Muscle of leg (tissue), 3 donors: ENCODE measurements at regions not wholly inside any gene's neighbourhood (a gene's known extent, or its start where the extent isn't known, plus 50 kb on each side); places are given as distances from the start of the nearest gene placed in this dataset.

Experiments used
- DNase-seq: peaks from one replicate; pipeline ENCODE4 v3.0.0; 2013
- H3K27ac ChIP-seq: one replicate; pipeline ENCODE4 v1.5.1; 2013; ENCODE audit warnings: mild to moderate bottlenecking, low read length, control low read depth
- H3K27me3 ChIP-seq: one replicate; pipeline ENCODE4 v1.6.1; 2013; ENCODE audit warnings: low read length; ENCODE audit not compliant: control insufficient read depth, insufficient read depth
- H3K36me3 ChIP-seq: one replicate; pipeline ENCODE4 v1.6.1; 2013; ENCODE audit warnings: low read length; ENCODE audit not compliant: control insufficient read depth, insufficient read depth
- H3K4me1 ChIP-seq: one replicate; pipeline ENCODE4 v1.6.1; 2013; ENCODE audit warnings: low read length; ENCODE audit not compliant: control insufficient read depth, insufficient read depth
- H3K4me3 ChIP-seq: one replicate; pipeline ENCODE4 v1.5.1; 2013; ENCODE audit warnings: low read length, control low read depth
- H3K9me3 ChIP-seq: replicated peaks from 2 replicates; pipeline ENCODE4 v1.6.1; 2013; ENCODE audit warnings: low read depth, low read length; ENCODE audit not compliant: control insufficient read depth
- WGBS: methylation state at CpG from one replicate; pipeline ENCODE4 v1.1.5; 2013; ENCODE audit warnings: missing lambda C conversion rate; ENCODE audit not compliant: insufficient coverage; 5-methylcytosine and 5-hydroxymethylcytosine counted together

GRCh38 chr1:38787041-38787440 is 72.5 kb downstream of the RRAGC start:
- Histone ChIP-seq H3K36me3 (no peaks in the 10 kb centered on the region), H3K27me3 (peaks cover 39% of the 10 kb centered on the region)
- WGBS: 67% methylated on average over 1 of the region's 3 CpGs

DNA sequence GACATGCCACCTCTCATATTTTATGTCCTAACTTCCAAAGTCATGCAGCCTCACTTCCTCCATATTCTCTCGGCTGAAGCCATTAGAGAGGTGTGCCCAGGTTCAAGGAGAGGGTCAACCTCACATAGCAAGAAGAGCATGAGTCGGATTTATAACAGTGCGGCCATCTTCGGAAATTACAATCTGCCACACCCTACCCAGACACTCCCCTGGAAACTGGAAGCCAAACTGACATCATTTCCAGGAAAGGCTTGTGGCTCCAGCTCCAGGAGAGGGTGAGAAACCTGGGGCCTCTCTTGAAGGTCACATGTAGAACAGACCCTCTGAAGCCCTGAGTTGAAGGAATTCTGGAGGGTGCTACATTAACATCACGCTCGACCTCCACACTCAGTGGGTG is 73.5 kb downstream of the RRAGC start:
- no peak for DNase-seq
- Histone ChIP-seq H3K36me3 (no peaks in the 10 kb centered on the region), H3K27me3 (peaks cover 45% of the 10 kb centered on the region), H3K9me3 (no peaks in the 10 kb centered on the region), H3K27ac (no peak overlapping the region), H3K4me3 (no peak overlapping the region), H3K4me1 (peaks cover 8% of the 10 kb centered on the region)
- WGBS: 80% methylated on average over 3 of the region's 6 CpGs

More at GRCh38 chr1:38787041-38787440, 72.5 kb downstream of the RRAGC start:
- no peaks in the 10 kb centered on the region for H3K9me3 ChIP-seq
- no peak overlapping the region for H3K4me3 ChIP-seq
- DNase-seq: no peak
- H3K4me1 ChIP-seq: peaks cover 8% of the 10 kb centered on the region
- H3K27ac ChIP-seq: no peak overlapping the region

GRCh38 chr1:38785285-38786039 is 74.1 kb downstream of the RRAGC start:
- Histone ChIP-seq H3K36me3 (no peaks in the 10 kb centered on the region), H3K4me3 (no peak overlapping the region), H3K4me1 (peaks cover 8% of the 10 kb centered on the region), H3K9me3 (no peaks in the 10 kb centered on the region), H3K27me3 (peaks cover 45% of the 10 kb centered on the region), H3K27ac (no peak overlapping the region)
- WGBS: 0% methylated on average over 1 of the region's 4 CpGs
- DNase-seq: no peak

DNA sequence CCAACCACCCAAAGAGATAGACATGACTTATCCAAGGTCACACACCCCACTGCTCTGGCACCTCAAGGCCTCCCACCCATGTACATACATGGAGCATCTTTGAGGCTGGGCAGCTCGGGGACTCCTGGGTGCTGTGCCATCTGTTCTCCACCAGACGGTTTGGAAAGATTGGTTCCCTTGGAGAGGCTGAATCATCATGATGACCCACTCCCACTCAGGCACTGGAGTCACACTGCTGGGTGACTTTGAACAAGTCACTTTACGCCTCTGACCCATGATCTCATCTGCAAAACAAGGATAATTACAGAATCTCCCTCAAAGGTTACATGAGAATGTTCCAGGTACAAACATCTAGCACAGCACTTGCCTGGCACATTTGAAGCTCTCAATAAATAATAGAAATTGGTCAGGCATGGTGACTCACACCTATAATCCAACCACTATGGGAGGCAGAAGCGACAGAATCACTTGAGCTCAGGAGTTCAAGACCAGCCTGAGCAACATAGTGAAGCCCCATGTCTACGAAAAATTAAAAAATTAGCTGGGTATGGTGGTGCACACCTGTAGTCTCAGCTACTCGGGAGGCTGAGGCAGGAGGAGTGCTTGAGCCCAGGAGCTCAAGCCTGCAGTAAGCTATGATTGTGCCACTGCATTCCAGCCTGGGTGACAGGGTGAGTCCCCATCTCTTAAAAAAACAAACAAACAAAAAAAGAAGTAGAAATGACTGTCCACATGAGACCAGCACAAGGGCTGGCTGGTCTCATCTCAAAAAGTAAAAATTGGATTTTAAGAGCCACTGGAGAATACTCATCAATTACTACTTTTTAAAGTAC is 74.9 kb downstream of the RRAGC start:
- H3K27ac ChIP-seq: no peak overlapping the region
- H3K9me3 ChIP-seq: no peaks in the 10 kb centered on the region
- H3K4me1 ChIP-seq: peaks cover 7% of the 10 kb centered on the region
- no peaks in the 10 kb centered on the region for H3K36me3 ChIP-seq
- DNase-seq: no peak
- 85% methylated on average over 4 of the region's 6 CpGs for WGBS
- peaks cover 47% of the 10 kb centered on the region for H3K27me3 ChIP-seq
- H3K4me3 ChIP-seq: no peak overlapping the region

- Histone ChIP-seq H3K36me3 (no peaks in the 10 kb centered on the region), H3K27me3 (peaks cover 44% of the 10 kb centered on the region), H3K9me3 (no peaks in the 10 kb centered on the region), H3K27ac (no peak overlapping the region), H3K4me3 (no peak overlapping the region), H3K4me1 (peaks cover 4% of the 10 kb centered on the region)
- DNase-seq: no peak
- 33% methylated on average over 20 of the region's 34 CpGs for WGBS
Observed at GRCh38 chr1:38783640-38784229, 75.8 kb downstream of the RRAGC start.

GRCh38 chr1:38781872-38782617 is 77.5 kb downstream of the RRAGC start:
- Histone ChIP-seq H3K9me3 (no peaks in the 10 kb centered on the region), H3K27me3 (peaks cover 40% of the 10 kb centered on the region)
- WGBS: 47% methylated on average over 3 of the region's 4 CpGs

DNA sequence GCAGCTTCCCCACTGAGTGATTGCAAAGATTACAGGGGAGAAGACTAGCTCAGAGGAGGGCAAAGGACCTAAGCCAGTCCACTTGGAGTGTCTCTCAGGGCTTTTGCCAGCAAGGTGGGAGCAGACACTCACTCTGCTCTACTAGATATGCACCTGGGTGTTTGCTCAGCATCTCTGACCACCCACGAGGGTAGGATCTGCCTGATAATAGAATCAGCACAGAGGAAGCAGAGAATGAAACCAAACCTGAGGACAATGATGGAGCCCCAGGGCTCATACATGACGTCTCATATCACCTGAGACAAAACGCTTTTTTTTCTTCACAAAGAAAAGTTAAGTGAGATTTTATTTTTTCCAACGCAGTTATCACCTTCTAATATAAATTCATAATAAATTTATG is 79.4 kb downstream of the RRAGC start:
- Histone ChIP-seq H3K4me1 (peaks cover 4% of the 10 kb centered on the region), H3K27ac (no peak overlapping the region), H3K27me3 (peaks cover 32% of the 10 kb centered on the region), H3K9me3 (no peaks in the 10 kb centered on the region), H3K36me3 (no peaks in the 10 kb centered on the region), H3K4me3 (no peak overlapping the region)
- no CpG with 5 or more reads among the region's 4 CpGs for WGBS
- no peak for DNase-seq

More at GRCh38 chr1:38781872-38782617, 77.5 kb downstream of the RRAGC start:
- no peak overlapping the region for H3K4me3 ChIP-seq
- peaks cover 4% of the 10 kb centered on the region for H3K4me1 ChIP-seq
- no peaks in the 10 kb centered on the region for H3K36me3 ChIP-seq
- no peak overlapping the region for H3K27ac ChIP-seq
- DNase-seq: no peak

GRCh38 chr1:38779491-38779890 is 80.1 kb downstream of the RRAGC start:
- Histone ChIP-seq H3K27me3 (peaks cover 27% of the 10 kb centered on the region), H3K4me3 (no peak overlapping the region)
- WGBS: 75% methylated on average over 2 of the region's 5 CpGs

DNA sequence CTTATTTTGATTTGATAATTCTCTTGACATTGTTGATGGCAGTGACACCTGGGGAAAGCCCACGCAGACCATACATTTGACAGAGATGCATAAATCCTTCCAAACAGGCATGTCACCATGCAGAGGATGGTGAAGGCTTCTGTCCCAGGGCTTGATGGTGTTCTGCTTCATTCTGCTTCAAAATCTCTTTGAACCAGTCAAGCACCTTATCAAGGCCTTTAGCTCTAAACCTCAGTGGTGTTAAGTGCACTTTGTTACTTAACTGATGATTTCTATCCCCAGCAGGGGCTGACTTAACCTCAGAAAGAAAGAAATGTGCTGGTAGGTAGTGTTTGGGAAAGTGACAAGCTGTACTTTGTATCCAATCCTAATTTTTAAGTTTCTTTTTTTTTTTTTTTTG is 81.1 kb downstream of the RRAGC start:
- Histone ChIP-seq H3K27me3 (peaks cover 17% of the 10 kb centered on the region), H3K4me3 (no peak overlapping the region), H3K9me3 (no peaks in the 10 kb centered on the region), H3K27ac (no peak overlapping the region), H3K4me1 (no peaks in the 10 kb centered on the region), H3K36me3 (no peaks in the 10 kb centered on the region)
- DNase-seq: no peak
- no CpG with 5 or more reads among the region's 1 CpG for WGBS

More at GRCh38 chr1:38779491-38779890, 80.1 kb downstream of the RRAGC start:
- Histone ChIP-seq H3K9me3 (no peaks in the 10 kb centered on the region), H3K4me1 (peaks cover 4% of the 10 kb centered on the region), H3K27ac (no peak overlapping the region), H3K36me3 (no peaks in the 10 kb centered on the region)
- no peak for DNase-seq
